ENCODE measurements at regions not wholly inside any gene's neighbourhood (a gene's known extent, or its start where the extent isn't known, plus 50 kb on each side); places are given as distances from the start of the nearest gene placed in this dataset.

- CTCF ChIA-PET, result no interaction called here
- intact Hi-C loops (cut with micrococcal nuclease), result no loop called here
- no peak for DNase-seq
- POLR2A ChIA-PET, result no interaction called here
- no peaks in the 10 kb centered on the region for H3K27me3 Mint-ChIP-seq
- no peak overlapping the region for H3K27ac Mint-ChIP-seq
- H3K4me3 Mint-ChIP-seq, result no peak overlapping the region
- no peaks in the 10 kb centered on the region for H3K36me3 Mint-ChIP-seq
- H3K4me1 Mint-ChIP-seq (ENCODE audit: low read depth), result no peaks in the 10 kb centered on the region
- peaks cover 10% of the 10 kb centered on the region for H3K9me3 Mint-ChIP-seq
Measured at GRCh38 chr1:181173761-181174447, 85.4 kb downstream of the IER5 start.

- no peak for DNase-seq
- no peaks in the 10 kb centered on the region for H3K36me3 Mint-ChIP-seq
- intact Hi-C loops (cut with micrococcal nuclease), result no loop called here
- H3K27me3 Mint-ChIP-seq, result no peaks in the 10 kb centered on the region
- POLR2A ChIA-PET, result no interaction called here
- H3K4me1 Mint-ChIP-seq (ENCODE audit: low read depth), result peaks cover 6% of the 10 kb centered on the region
- CTCF ChIA-PET, result no interaction called here
- no peak overlapping the region for H3K4me3 Mint-ChIP-seq
- H3K27ac Mint-ChIP-seq, result no peak overlapping the region
- peaks cover 10% of the 10 kb centered on the region for H3K9me3 Mint-ChIP-seq
Measured at GRCh38 chr1:181174861-181175260, 86.4 kb downstream of the IER5 start.

- Mint-ChIP-seq H3K9me3 (peaks cover 10% of the 10 kb centered on the region), H3K27ac (no peak overlapping the region), H3K4me3 (no peak overlapping the region), H3K27me3 (no peaks in the 10 kb centered on the region), H3K36me3 (no peaks in the 10 kb centered on the region), H3K4me1 (ENCODE audit: low read depth) (peaks cover 12% of the 10 kb centered on the region)
- CTCF ChIA-PET, result no interaction called here
- intact Hi-C loops (cut with micrococcal nuclease), result no loop called here
- DNase-seq, result no peak
- POLR2A ChIA-PET, result no interaction called here
Measured at GRCh38 chr1:181175356-181175910, 86.9 kb downstream of the IER5 start.

DNA sequence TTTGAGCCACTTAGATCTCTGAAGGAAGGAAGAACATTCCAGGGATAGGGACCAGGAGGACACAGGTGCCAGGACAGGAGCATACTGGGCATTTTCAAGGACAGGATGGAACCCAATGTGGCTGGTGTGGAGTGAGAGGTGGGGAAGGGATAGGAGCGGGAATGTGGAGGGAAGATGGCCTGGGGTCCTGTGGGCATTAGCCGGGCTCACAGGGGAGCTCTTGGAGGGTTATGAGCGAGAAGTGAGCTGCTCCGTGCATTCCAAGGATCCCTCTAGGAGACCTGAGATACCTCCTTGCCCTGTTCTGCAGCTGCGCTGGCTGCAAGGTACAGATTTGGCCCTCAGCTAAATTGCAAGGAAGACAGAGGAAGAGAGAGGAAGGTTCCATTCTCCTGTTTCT, 87.5 kb downstream of the IER5 start:
- H3K27ac Mint-ChIP-seq, result no peak overlapping the region
- no peak for DNase-seq
- H3K36me3 Mint-ChIP-seq, result no peaks in the 10 kb centered on the region
- H3K4me1 Mint-ChIP-seq (ENCODE audit: low read depth), result peaks cover 12% of the 10 kb centered on the region
- ChIA-PET CTCF (interaction anchor here (1.0 kb wide), 1 partner anchor 15 kb away, joined by 3 read pairs; no protein-coding TSS in a partner anchor), POLR2A (no interaction called here)
- no peaks in the 10 kb centered on the region for H3K27me3 Mint-ChIP-seq
- no peak overlapping the region for H3K4me3 Mint-ChIP-seq
- intact Hi-C loops (cut with micrococcal nuclease), result no loop called here
- peaks cover 10% of the 10 kb centered on the region for H3K9me3 Mint-ChIP-seq

DNA sequence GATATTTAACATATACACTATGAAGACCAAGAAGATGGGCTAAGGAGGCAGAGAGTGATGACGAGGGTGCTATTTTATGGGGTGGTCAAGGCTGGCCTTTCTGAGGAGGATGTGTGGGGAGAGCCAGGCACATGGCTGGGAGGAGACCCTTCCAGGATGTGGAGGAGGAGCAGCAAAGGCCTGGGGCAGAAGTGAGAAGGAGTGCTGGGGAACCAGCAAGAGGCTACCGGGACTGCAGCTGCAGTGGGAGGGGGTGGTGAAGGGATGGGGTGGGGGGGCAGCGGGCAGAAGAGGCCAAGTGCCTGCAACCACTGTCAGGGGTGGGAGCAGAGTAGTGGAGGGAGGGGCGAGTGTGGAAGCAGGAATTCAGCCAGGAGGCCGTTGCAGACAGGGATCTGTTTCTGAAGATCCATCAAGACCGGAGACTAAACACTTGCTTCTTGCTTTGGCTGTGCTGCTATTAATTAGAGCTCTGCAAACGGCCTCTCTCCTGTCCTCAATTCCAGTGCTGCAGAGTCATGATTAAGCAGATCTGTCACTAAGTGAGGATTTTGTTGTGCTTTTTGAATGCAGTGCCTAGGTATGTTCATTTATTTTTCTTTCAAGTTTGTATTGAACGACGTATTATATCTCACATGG, 89.9 kb downstream of the IER5 start:
- DNase-seq, result no peak
- Mint-ChIP-seq H3K9me3 (no peaks in the 10 kb centered on the region), H3K4me3 (no peak overlapping the region), H3K27ac (no peak overlapping the region), H3K36me3 (no peaks in the 10 kb centered on the region), H3K27me3 (no peaks in the 10 kb centered on the region), H3K4me1 (ENCODE audit: low read depth) (peaks cover 12% of the 10 kb centered on the region)
- intact Hi-C loops (cut with micrococcal nuclease), result no loop called here
- ChIA-PET CTCF (no interaction called here), POLR2A (no interaction called here)

DNA sequence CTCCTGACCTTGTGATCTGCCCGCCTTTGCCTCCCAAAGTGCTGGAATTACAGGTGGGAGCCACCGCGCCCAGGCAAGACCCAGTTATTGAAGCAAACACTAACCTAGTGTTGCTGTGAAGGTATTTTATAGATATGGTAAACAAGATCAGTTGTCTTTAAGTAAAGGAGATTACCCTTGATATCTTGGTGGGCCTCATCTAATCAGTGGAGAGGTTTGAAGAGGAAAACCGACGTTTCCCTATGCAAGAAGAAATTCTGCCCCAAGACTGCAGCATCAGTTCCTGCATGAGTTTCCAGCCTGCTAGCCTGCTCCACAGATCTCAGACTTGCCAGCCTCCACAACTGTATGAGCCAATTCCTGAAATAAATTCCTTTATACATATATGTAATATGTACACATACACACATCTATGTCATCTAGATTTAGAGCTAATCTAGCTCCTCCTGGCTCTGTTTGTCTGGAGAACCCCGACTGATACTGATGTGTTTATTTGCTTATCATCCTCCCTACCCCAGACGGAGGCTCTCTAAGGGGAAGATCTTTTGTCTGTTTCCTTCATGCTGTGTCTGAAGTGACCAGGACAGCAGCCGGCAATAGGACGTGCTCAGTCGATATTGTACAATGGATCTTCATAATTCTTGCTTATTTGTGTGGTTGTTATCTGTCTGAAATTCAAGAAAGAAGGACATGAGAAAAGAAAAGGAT, 90.9 kb downstream of the IER5 start:
- peaks cover 12% of the 10 kb centered on the region for H3K4me1 Mint-ChIP-seq (ENCODE audit: low read depth)
- DNase-seq, result no peak
- no peak overlapping the region for H3K27ac Mint-ChIP-seq

GRCh38 chr1:181179987-181180365, 91.5 kb downstream of the IER5 start:
- H3K9me3 Mint-ChIP-seq, result no peaks in the 10 kb centered on the region
- CTCF ChIA-PET, result interaction anchor here (0.9 to 1.2 kb wide), 2 partner anchors 10 to 647 kb away, joined by 3 to 4 read pairs; no protein-coding TSS in a partner anchor
- H3K27ac Mint-ChIP-seq, result no peak overlapping the region
- POLR2A ChIA-PET, result no interaction called here
- intact Hi-C loops (cut with micrococcal nuclease), result no loop called here
- no peaks in the 10 kb centered on the region for H3K27me3 Mint-ChIP-seq
- peak; percentile 74 for DNase-seq
- H3K4me3 Mint-ChIP-seq, result no peak overlapping the region
- H3K4me1 Mint-ChIP-seq (ENCODE audit: low read depth), result peaks cover 12% of the 10 kb centered on the region
- H3K36me3 Mint-ChIP-seq, result no peaks in the 10 kb centered on the region

More for the DNA sequence above, 90.9 kb downstream of the IER5 start:
- intact Hi-C loops (cut with micrococcal nuclease), result no loop called here
- ChIA-PET CTCF (interaction anchor here (1.2 kb wide), 1 partner anchor 10 kb away, joined by 4 read pairs; no protein-coding TSS in a partner anchor), POLR2A (no interaction called here)
- H3K9me3 Mint-ChIP-seq, result no peaks in the 10 kb centered on the region
- H3K36me3 Mint-ChIP-seq, result no peaks in the 10 kb centered on the region
- no peaks in the 10 kb centered on the region for H3K27me3 Mint-ChIP-seq
- no peak overlapping the region for H3K4me3 Mint-ChIP-seq

DNA sequence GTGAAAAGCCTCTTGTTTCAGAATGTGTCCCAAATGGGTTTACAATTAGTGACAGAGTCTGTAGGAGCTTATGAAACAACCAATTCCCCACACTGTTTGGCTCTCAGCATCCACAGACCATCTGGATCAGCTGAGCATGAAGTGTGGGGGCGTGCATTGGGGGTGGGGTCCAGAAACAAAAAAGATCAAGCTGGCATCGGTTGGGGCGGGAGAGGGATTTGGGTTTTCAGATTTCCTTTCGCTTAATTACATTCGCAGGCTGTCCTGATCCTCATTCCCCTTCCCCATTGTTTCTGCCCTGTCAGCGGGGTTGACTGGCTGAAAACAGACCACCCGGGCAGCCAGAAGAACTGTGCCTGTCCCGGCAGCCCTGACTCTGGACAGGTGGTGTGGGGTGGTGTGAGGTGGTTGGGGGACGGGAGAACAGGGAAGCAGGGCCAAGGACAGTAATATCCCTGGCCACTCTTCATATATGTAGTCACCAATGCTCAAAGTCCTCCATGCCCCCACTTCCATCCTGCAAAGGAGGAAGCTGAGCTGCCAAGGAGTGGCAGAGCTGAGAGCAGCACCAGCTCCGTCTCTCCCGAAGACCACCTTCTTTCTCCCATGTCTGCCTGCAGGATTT, 92.0 kb downstream of the IER5 start:
- intact Hi-C loops (cut with micrococcal nuclease), result no loop called here
- H3K4me1 Mint-ChIP-seq (ENCODE audit: low read depth), result peaks cover 12% of the 10 kb centered on the region
- H3K27ac Mint-ChIP-seq, result no peak overlapping the region

GRCh38 chr1:181181792-181182585, 93.5 kb downstream of the IER5 start:
- H3K4me1 Mint-ChIP-seq (ENCODE audit: low read depth), result peaks cover 12% of the 10 kb centered on the region
- H3K36me3 Mint-ChIP-seq, result no peaks in the 10 kb centered on the region
- no peak for DNase-seq
- H3K4me3 Mint-ChIP-seq, result no peak overlapping the region
- POLR2A ChIA-PET, result no interaction called here
- no peaks in the 10 kb centered on the region for H3K27me3 Mint-ChIP-seq
- CTCF ChIA-PET, result interaction anchor here (0.7 to 1.2 kb wide), 2 partner anchors 240 to 243 kb away, joined by 3 to 6 read pairs; no protein-coding TSS in a partner anchor
- H3K9me3 Mint-ChIP-seq, result no peaks in the 10 kb centered on the region
- intact Hi-C loops (cut with micrococcal nuclease), result no loop called here
- H3K27ac Mint-ChIP-seq, result no peak overlapping the region

More for the DNA sequence above, 92.0 kb downstream of the IER5 start:
- H3K27me3 Mint-ChIP-seq, result no peaks in the 10 kb centered on the region
- POLR2A ChIA-PET, result no interaction called here
- H3K4me3 Mint-ChIP-seq, result no peak overlapping the region
- no peaks in the 10 kb centered on the region for H3K9me3 Mint-ChIP-seq
- DNase-seq, result no peak
- CTCF ChIA-PET, result interaction anchor here (0.9 to 1.2 kb wide), 2 partner anchors 9 to 648 kb away, joined by 3 to 4 read pairs; no protein-coding TSS in a partner anchor
- H3K36me3 Mint-ChIP-seq, result no peaks in the 10 kb centered on the region

- H3K9me3 Mint-ChIP-seq, result no peaks in the 10 kb centered on the region
- H3K4me1 Mint-ChIP-seq (ENCODE audit: low read depth), result peaks cover 8% of the 10 kb centered on the region
- no peak overlapping the region for H3K27ac Mint-ChIP-seq
- DNase-seq, result no peak
- no peaks in the 10 kb centered on the region for H3K36me3 Mint-ChIP-seq
- ChIA-PET CTCF (interaction anchor here (0.6 to 1.5 kb wide), 3 partner anchors 209 to 246 kb away, joined by 3 to 4 read pairs (median 4); no protein-coding TSS in a partner anchor), POLR2A (no interaction called here)
- intact Hi-C loops (cut with micrococcal nuclease), result no loop called here
- H3K4me3 Mint-ChIP-seq, result no peak overlapping the region
- no peaks in the 10 kb centered on the region for H3K27me3 Mint-ChIP-seq
Measured at GRCh38 chr1:181184621-181185020, 96.1 kb downstream of the IER5 start.

DNA sequence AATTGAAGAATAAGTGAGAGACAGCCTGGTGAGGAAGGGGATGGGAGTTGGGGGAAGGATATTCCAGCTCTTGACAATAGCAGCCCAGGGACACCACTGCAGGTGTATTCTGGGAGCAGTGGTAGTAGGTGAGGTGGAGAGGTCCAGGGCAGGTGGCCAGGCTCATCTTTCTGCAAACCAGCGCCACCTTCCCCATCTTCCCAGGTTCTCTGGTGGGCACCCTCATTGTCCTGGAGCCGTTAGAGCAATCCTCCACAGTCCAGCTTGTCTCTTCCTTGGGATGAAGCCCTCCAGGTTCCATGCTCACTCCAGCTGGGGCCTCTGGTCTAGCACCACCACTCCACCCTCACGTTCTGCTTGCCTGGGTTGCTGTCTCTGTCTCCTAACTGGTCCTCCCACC, 97.0 kb downstream of the IER5 start:
- POLR2A ChIA-PET, result no interaction called here
- H3K4me1 Mint-ChIP-seq (ENCODE audit: low read depth), result peaks cover 2% of the 10 kb centered on the region
- H3K27me3 Mint-ChIP-seq, result no peaks in the 10 kb centered on the region
- H3K27ac Mint-ChIP-seq, result no peak overlapping the region
- H3K4me3 Mint-ChIP-seq, result no peak overlapping the region
- CTCF ChIA-PET, result interaction anchor here (0.6 to 1.5 kb wide), 3 partner anchors 86 to 240 kb away, joined by 3 to 4 read pairs (median 4); no protein-coding TSS in a partner anchor
- H3K36me3 Mint-ChIP-seq, result no peaks in the 10 kb centered on the region
- DNase-seq, result no peak
- H3K9me3 Mint-ChIP-seq, result no peaks in the 10 kb centered on the region
- intact Hi-C loops (cut with micrococcal nuclease), result no loop called here
